ENCODE measurements at regions not wholly inside any gene's neighbourhood (a gene's known extent, or its start where the extent isn't known, plus 50 kb on each side); places are given as distances from the start of the nearest gene placed in this dataset.
"Not testable (repeated sequence)": the region's sequence is repeated elsewhere in the genome, so short reads cannot be mapped to it uniquely, and the experiment has no call there.

GRCh38 chr7:84757761-84758160 is 429.1 kb downstream of the SEMA3D start:
- DNase-seq (ENCODE audit: low read depth, low spot score) = no peak
- H3K27ac ChIP-seq = no peak overlapping the region

- no peak for DNase-seq (ENCODE audit: low read depth, low spot score)
These were observed 440.5 kb downstream of the SEMA3D start for GRCh38 chr7:84746353-84746752.

GRCh38 chr7:84744385-84744784 is 442.5 kb downstream of the SEMA3D start:
- DNase-seq (ENCODE audit: low read depth, low spot score) = no peak
- H3K27ac ChIP-seq = no peak overlapping the region

More at GRCh38 chr7:84746353-84746752, 440.5 kb downstream of the SEMA3D start:
- no peak overlapping the region for H3K27ac ChIP-seq

- H3K27ac ChIP-seq = no peak overlapping the region
- no peak for DNase-seq (ENCODE audit: low read depth, low spot score)
These were observed 448.2 kb downstream of the SEMA3D start for GRCh38 chr7:84738583-84739150.

GRCh38 chr7:84735677-84736076 is 451.2 kb downstream of the SEMA3D start:
- no peak for DNase-seq (ENCODE audit: low read depth, low spot score)
- H3K27ac ChIP-seq = no peak overlapping the region

GRCh38 chr7:84735011-84735410 is 451.8 kb downstream of the SEMA3D start:
- no peak overlapping the region for H3K27ac ChIP-seq
- DNase-seq (ENCODE audit: low read depth, low spot score) = no peak

GRCh38 chr7:84733976-84734375 is 452.9 kb downstream of the SEMA3D start:
- H3K27ac ChIP-seq; DNase-seq (ENCODE audit: low read depth, low spot score): not testable (repeated sequence)

- not testable (repeated sequence) for DNase-seq (ENCODE audit: low read depth, low spot score); H3K27ac ChIP-seq
These were observed 456.0 kb downstream of the SEMA3D start for GRCh38 chr7:84730864-84731263.

- H3K27ac ChIP-seq = no peak overlapping the region
- DNase-seq (ENCODE audit: low read depth, low spot score) = no peak
These were observed 457.6 kb downstream of the SEMA3D start for GRCh38 chr7:84729284-84729683.

GRCh38 chr7:84722734-84723133 is 464.1 kb downstream of the SEMA3D start:
- no peak overlapping the region for H3K27ac ChIP-seq
- DNase-seq (ENCODE audit: low read depth, low spot score) = no peak

- no peak overlapping the region for H3K27ac ChIP-seq
- no peak for DNase-seq (ENCODE audit: low read depth, low spot score)
These were observed 464.8 kb downstream of the SEMA3D start for GRCh38 chr7:84722086-84722485.

- no peak overlapping the region for H3K27ac ChIP-seq
- DNase-seq (ENCODE audit: low read depth, low spot score) = no peak
These were observed 466.3 kb downstream of the SEMA3D start for GRCh38 chr7:84720456-84721097.

GRCh38 chr7:84714765-84715164 is 472.1 kb downstream of the SEMA3D start:
- H3K27ac ChIP-seq = no peak overlapping the region

GRCh38 chr7:84712374-84713121 is 474.3 kb downstream of the SEMA3D start:
- DNase-seq (ENCODE audit: low read depth, low spot score) = no peak
- H3K27ac ChIP-seq = no peak overlapping the region

More at GRCh38 chr7:84714765-84715164, 472.1 kb downstream of the SEMA3D start:
- no peak for DNase-seq (ENCODE audit: low read depth, low spot score)

GRCh38 chr7:84710538-84710937 is 476.3 kb downstream of the SEMA3D start:
- H3K27ac ChIP-seq; DNase-seq (ENCODE audit: low read depth, low spot score): not testable (repeated sequence)

GRCh38 chr7:84705706-84706105 is 481.1 kb downstream of the SEMA3D start:
- peak; percentile 40 for DNase-seq (ENCODE audit: low read depth, low spot score)
- peak overlapping the region; percentile 23 for H3K27ac ChIP-seq

- no peak for DNase-seq (ENCODE audit: low read depth, low spot score)
These were observed 481.8 kb downstream of the SEMA3D start for GRCh38 chr7:84705079-84705478.

GRCh38 chr7:84704380-84704779 is 482.5 kb downstream of the SEMA3D start:
- no peak overlapping the region for H3K27ac ChIP-seq
- DNase-seq (ENCODE audit: low read depth, low spot score) = no peak

More at GRCh38 chr7:84705079-84705478, 481.8 kb downstream of the SEMA3D start:
- peak overlapping the region; percentile 23 for H3K27ac ChIP-seq

- H3K27ac ChIP-seq = peak overlapping the region; percentile 43
- DNase-seq (ENCODE audit: low read depth, low spot score) = no peak
These were observed 485.1 kb downstream of the SEMA3D start for GRCh38 chr7:84701524-84702306.

- H3K27ac ChIP-seq = no peak overlapping the region
- no peak for DNase-seq (ENCODE audit: low read depth, low spot score)
These were observed 486.1 kb downstream of the SEMA3D start for GRCh38 chr7:84700563-84701370.
